ENCODE measurements at regions not wholly inside any gene's neighbourhood (a gene's known extent, or its start where the extent isn't known, plus 50 kb on each side); places are given as distances from the start of the nearest gene placed in this dataset.

GRCh38 chr1:9419369-9420041, 119.8 kb upstream of the SLC25A33 start:
- no peak for DNase-seq

- no peak for DNase-seq
Measured at GRCh38 chr1:9420835-9421532, 118.3 kb upstream of the SLC25A33 start.

- no peak for DNase-seq
Measured at GRCh38 chr1:9421533-9421873, 117.8 kb upstream of the SLC25A33 start.

- DNase-seq: no peak
Measured at GRCh38 chr1:9422321-9422720, 116.9 kb upstream of the SLC25A33 start.

DNA sequence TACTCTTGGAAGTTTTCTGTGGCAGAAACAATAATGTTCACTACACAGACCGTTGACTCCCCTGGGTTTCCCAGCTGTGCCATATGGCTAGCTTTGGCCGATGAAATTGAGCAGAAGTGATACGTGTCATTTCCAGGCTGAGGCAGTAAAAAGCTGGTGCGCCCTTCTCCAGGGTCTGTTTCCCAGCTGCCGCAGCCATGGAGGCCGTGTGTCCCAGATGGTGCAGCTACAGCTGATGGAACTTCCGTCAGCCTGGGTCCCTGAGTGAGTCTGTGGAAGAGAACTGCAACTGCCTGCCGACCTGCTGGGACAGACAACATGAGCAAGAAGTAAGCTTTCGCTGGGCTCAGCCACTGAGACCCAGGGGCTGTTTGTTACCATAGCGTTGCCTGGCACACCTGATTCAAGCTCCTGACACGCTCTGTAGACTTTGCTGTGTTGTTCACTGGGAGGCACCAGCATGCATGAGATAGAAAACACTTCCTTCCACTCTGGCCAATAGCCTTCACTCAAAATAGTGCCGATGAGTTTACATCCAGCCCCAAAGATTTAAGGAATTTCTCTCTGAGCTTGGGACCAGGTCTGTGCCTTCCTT, 116.3 kb upstream of the SLC25A33 start:
- DNase-seq: peak; percentile 31

DNA sequence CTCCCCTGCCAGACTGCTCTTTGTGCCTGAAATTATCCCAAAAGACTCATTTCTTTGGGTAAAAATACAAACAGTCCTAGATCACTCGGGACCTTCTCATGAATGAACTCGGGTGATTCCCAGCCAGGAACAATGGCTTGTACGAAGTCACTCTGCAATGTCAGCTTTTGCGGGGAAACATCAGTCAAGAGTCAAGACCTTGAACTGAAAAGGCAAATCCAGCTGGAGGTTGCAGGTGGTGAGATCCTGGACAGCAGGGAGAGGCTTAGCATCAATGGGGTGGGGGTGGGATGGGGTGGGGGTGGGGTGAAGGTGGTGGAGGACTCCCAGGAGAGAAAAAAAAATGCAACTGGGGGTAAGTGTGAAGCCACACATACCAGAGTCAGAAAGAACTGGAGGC, 115.0 kb upstream of the SLC25A33 start:
- no peak for DNase-seq

DNA sequence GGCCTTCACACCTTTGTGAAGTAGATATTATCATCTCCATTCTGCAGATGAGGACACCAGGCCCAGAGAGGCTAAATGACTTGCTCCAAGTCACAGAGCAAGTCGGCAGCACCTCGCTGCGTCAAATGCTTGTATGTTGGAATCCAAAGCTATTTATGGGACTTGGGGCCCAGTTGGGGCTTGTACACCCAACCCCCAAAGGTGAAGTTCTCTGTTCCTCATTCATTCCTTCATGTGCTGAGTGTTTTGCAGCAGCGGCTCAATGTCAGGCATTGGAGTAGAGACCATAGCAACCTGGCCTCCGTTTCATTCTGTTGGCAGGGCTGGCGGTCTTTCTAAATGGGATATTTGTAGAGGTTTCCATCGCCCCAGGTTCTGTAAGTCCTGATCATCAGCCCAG, 113.4 kb upstream of the SLC25A33 start:
- no peak for DNase-seq

DNA sequence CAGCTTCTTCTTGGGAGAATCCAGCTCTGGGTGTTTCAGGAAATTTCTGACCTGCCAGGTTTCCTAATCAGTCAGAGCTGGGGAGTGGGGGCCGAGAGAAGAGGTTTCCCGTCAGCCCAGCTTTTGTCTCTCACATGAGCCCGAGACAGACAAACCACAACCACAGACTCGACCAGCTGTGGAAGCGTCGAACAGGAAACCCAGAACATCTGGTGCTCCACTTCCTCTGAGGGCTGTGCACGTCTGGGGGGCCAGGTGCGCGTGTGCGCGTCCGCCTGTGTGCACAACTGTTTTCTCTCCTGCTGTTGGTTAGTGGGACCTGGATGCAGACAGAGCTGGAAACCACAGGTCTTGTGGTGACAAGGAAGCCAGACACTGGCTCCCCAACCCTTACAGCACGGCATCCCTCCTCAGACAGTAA, 113.0 kb upstream of the SLC25A33 start:
- no peak for DNase-seq

- DNase-seq: no peak
Measured at GRCh38 chr1:9427388-9427787, 111.9 kb upstream of the SLC25A33 start.

- DNase-seq: peak; percentile 95
Measured at GRCh38 chr1:9428601-9429341, 110.5 kb upstream of the SLC25A33 start.

DNA sequence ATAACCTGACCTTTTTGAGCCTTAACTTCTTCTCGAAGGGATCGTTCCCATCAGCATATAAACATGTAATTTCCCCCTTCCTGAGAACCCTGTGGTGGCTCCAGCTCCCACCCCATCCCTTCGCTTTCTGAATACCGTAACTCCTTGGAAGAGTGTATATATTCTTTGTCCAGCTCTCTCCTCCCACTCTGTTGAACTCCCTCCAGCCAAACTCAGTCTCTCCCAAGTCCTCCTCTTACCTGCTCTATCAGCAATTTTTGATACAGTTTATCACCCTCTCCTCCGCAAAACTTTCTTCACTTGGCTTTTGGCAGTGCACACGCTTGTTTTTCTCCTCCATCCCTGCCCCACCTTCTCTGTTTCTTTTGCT, 109.9 kb upstream of the SLC25A33 start:
- no peak for DNase-seq

GRCh38 chr1:9434247-9435152, 104.8 kb upstream of the SLC25A33 start:
- DNase-seq: no peak

- no peak for DNase-seq
Measured at GRCh38 chr1:9435153-9435636, 104.1 kb upstream of the SLC25A33 start.

- DNase-seq: no peak
Measured at GRCh38 chr1:9435854-9436640, 103.2 kb upstream of the SLC25A33 start.

- no peak for DNase-seq
Measured at GRCh38 chr1:9437961-9438430, 101.3 kb upstream of the SLC25A33 start.

- no peak for DNase-seq
Measured at GRCh38 chr1:9438431-9439073, 100.7 kb upstream of the SLC25A33 start.

DNA sequence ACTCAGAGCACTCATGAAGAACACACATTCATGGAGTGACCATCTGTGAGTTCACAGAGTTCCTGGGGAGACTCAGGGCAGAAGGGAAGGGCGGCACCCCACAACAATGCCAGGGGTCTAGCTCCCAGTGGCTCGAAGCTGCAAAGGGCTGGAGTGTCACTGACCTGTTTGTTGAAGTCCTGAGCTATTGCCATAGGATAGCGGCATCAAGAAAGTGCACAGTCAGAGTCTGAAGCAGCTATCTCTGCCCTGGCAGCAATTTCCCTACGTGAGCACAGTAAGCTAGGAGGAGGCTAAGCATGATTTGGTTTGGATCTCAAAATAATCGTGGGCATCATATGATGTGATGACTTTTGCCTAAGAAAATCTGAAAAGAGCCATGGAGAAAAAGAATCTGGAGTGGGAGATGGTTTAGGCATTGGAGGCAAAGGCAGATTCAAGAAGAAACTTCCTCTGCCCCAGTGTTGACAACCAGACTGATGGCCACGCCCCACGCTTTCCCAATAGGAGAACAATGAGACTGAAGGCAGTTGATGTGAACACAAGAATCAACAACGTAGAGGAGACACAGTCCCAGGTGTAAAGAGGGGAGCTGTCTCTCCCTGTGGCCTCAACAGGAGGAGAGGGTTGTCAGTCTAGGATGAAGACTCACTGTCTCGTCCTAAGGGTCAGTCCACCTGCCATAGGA, 100.0 kb upstream of the SLC25A33 start:
- DNase-seq: no peak

GRCh38 chr1:9440261-9440660, 99.0 kb upstream of the SLC25A33 start:
- no peak for DNase-seq

DNA sequence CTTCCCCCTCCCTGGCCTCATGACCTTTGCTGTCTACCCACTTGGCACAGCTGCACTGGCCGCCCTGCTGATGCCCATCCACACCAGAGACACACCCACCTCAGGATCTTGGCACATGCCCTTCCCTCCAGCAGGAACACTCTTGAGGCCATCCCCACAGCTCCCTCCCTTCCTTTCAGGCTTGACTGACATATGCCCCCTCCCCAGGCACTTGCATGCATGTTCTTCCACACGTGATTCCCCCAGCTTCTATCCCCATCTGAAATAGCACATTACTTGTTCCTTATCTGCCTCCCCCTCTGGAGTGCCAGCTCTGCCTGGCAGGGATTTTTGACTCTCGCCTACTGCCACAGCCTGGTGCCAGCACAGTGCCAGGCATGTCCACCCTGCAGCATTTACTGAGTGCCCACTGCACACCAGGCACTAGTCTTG, 98.5 kb upstream of the SLC25A33 start:
- DNase-seq: no peak

GRCh38 chr1:9441451-9442133, 97.7 kb upstream of the SLC25A33 start:
- DNase-seq: no peak
